Liver (tissue), 8 donors: ENCODE measurements at regions not wholly inside any gene's neighbourhood (a gene's known extent, or its start where the extent isn't known, plus 50 kb on each side); places are given as distances from the start of the nearest gene placed in this dataset.

Experiments
- DNase-seq: peaks from one replicate; pipeline ENCODE4 v3.0.0-alpha.2; 2017; ENCODE audit warnings: low spot score
- H3K27ac ChIP-seq, 2 donors: one replicate each; pipeline ENCODE4 v1.7.0; 2013; ENCODE audit warnings: inconsistent platforms in 2 of 2, low read length in 2 of 2, control low read depth in 1 of 2, low read depth in 1 of 2, mild to moderate bottlenecking in 1 of 2
- H3K27me3 ChIP-seq, 4 donors: one replicate each; pipeline versions ENCODE4 v1.6.1 to v1.7.0; 2013; ENCODE audit warnings: low read length in 3 of 4, inconsistent platforms in 1 of 4, mild to moderate bottlenecking in 1 of 4, moderate library complexity in 1 of 4; ENCODE audit not compliant: control insufficient read depth in 4 of 4, insufficient read depth in 4 of 4
- H3K36me3 ChIP-seq, 4 donors: one replicate each; pipeline versions ENCODE4 v1.6.1 to v1.7.0; 2013; ENCODE audit warnings: low read length in 3 of 4, mild to moderate bottlenecking in 3 of 4, low read depth in 1 of 4, moderate library complexity in 1 of 4; ENCODE audit not compliant: control insufficient read depth in 4 of 4, insufficient read depth in 3 of 4
- H3K4me1 ChIP-seq, 4 donors: one replicate each; pipeline versions ENCODE4 v1.6.1 to v1.7.0; 2013; ENCODE audit warnings: low read length in 3 of 4, mild to moderate bottlenecking in 3 of 4, moderate library complexity in 1 of 4; ENCODE audit not compliant: control insufficient read depth in 4 of 4, insufficient read depth in 4 of 4
- H3K4me3 ChIP-seq, 3 donors: one replicate each; pipeline versions ENCODE4 v1.6.1 to v1.7.0; 2013; ENCODE audit warnings: low read length in 3 of 3, control low read depth in 1 of 3, low read depth in 1 of 3, mild to moderate bottlenecking in 1 of 3
- H3K9ac ChIP-seq, 2 donors: one replicate each; pipeline ENCODE4 v1.7.0; 2013; ENCODE audit warnings: low read length in 2 of 2, mild to moderate bottlenecking in 2 of 2, moderate library complexity in 2 of 2, control low read depth in 1 of 2, low read depth in 1 of 2
- H3K9me3 ChIP-seq, 4 donors: one replicate each; pipeline versions ENCODE4 v1.6.1 to v1.7.0; 2013; ENCODE audit warnings: low read length in 3 of 4; ENCODE audit not compliant: control insufficient read depth in 4 of 4
- ATF3 ChIP-seq: IDR thresholded peaks from 2 replicates; pipeline ENCODE4 v1.6.1; 2016; ENCODE audit warnings: antibody characterized with exemption
- CTCF ChIP-seq: fragments of 150-350 bp; IDR thresholded peaks from 2 replicates; pipeline ENCODE4 v1.5.1; 2017; ENCODE audit warnings: improper control_type of control experiment, low read depth, low read length; ENCODE audit not compliant: missing input control
- EGR1 ChIP-seq, 2 donors: IDR thresholded peaks; 2 replicates each; pipeline ENCODE4 v1.6.1; 2016 to 2018; ENCODE audit warnings: antibody characterized with exemption in 2 of 2, low read depth in 2 of 2
- FOXA1 ChIP-seq: IDR thresholded peaks from 2 replicates; pipeline ENCODE4 v1.6.1; 2016; ENCODE audit warnings: antibody characterized with exemption
- FOXA2 ChIP-seq: IDR thresholded peaks from 2 replicates; pipeline ENCODE4 v1.6.1; 2016; ENCODE audit warnings: antibody characterized with exemption
- GABPA ChIP-seq, 2 donors: IDR thresholded peaks in 1 of 2; conservative IDR thresholded peaks in 1 of 2; 2 replicates each; pipeline ENCODE4 v1.6.1; 2016; ENCODE audit warnings: antibody characterized with exemption in 2 of 2, mild to moderate bottlenecking in 1 of 2, moderate library complexity in 1 of 2
- HNF4A ChIP-seq, 2 donors: conservative IDR thresholded peaks; 2 replicates each; pipeline ENCODE4 v1.6.1; 2016; ENCODE audit warnings: antibody characterized with exemption in 2 of 2, mild to moderate bottlenecking in 2 of 2
- HNF4G ChIP-seq: IDR thresholded peaks from 2 replicates; pipeline ENCODE4 v1.6.1; 2016; ENCODE audit warnings: antibody characterized with exemption
- JUND ChIP-seq, 2 donors: IDR thresholded peaks; 2 replicates each; pipeline ENCODE4 v1.6.1; 2016; ENCODE audit warnings: antibody characterized with exemption in 2 of 2
- MAX ChIP-seq: IDR thresholded peaks from 2 replicates; pipeline ENCODE4 v1.6.1; 2016; ENCODE audit warnings: antibody characterized with exemption
- NR2F2 ChIP-seq: IDR thresholded peaks from 2 replicates; pipeline ENCODE4 v1.6.1; 2016; ENCODE audit warnings: antibody characterized with exemption
- RAD21 ChIP-seq, 2 donors: IDR thresholded peaks; 2 replicates each; pipeline ENCODE4 v1.6.1; 2016; ENCODE audit warnings: antibody characterized with exemption in 2 of 2, mild to moderate bottlenecking in 2 of 2
- RXRA ChIP-seq, 2 donors: IDR thresholded peaks; 2 replicates each; pipeline ENCODE4 v1.6.1; 2017 to 2018; ENCODE audit warnings: antibody characterized with exemption in 2 of 2, mild to moderate bottlenecking in 1 of 2
- SP1 ChIP-seq: IDR thresholded peaks from 2 replicates; pipeline ENCODE4 v1.6.1; 2018; ENCODE audit warnings: antibody characterized with exemption, mild to moderate bottlenecking
- TAF1 ChIP-seq: conservative IDR thresholded peaks from 2 replicates; pipeline ENCODE4 v1.6.1; 2016; ENCODE audit warnings: antibody characterized with exemption, mild to moderate bottlenecking
- YY1 ChIP-seq: IDR thresholded peaks from 2 replicates; pipeline ENCODE4 v1.6.1; 2016; ENCODE audit warnings: antibody characterized with exemption, mild to moderate bottlenecking
- WGBS: extraction: QIAGEN DNeasy Blood & Tissue Kit; methylation state at CpG from one replicate; pipeline ENCODE4 v1.1.7; 2013; 5-methylcytosine and 5-hydroxymethylcytosine counted together
- TF ChIP-seq, protein P1 (sequence below): IDR thresholded peaks from 2 replicates; pipeline ENCODE4 v1.6.1; 2016; ENCODE audit warnings: antibody characterized with exemption
- TF ChIP-seq, protein P2 (sequence below): IDR thresholded peaks from 2 replicates; pipeline ENCODE4 v1.6.1; 2016; ENCODE audit warnings: antibody characterized with exemption, mild to moderate bottlenecking
- donor health status: healthy.
- donor health status: healthy.
- donor health status: healthy.
- donor health status: healthy.
- donor health status: healthy.

DNA sequence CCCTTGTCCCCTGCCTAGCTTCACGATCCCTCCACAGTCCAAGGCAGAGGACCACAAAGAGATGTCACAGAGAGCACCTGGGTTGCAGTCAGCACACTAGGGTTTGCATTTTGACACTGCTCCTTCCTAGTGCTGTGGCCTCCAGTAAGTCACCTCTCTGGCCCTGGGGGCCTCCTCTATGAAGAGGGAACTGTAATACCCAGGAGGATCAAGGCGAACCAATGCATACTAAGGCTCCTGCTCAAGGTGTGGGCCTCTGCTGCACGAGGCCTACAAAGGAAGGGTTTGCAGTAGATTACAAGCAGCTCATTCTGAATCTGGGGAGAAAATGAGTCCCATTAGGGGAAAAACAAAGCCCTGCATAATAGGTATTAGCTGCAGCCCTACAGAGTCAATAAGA is 72.3 kb upstream of the FZD7 start:
- no peaks in the 10 kb centered on the region for H3K36me3 ChIP-seq
- H3K4me1 ChIP-seq: no peaks in the 10 kb centered on the region
- no peak for DNase-seq
- no peak overlapping the region for H3K9ac ChIP-seq
- 89% methylated on average over 3 of the region's 3 CpGs for WGBS
- no peak overlapping the region for H3K27ac ChIP-seq
- TF ChIP-seq JUND (IDR thresholded peaks at IDR 0.05): no peak
- no peak for TF ChIP-seq MAX
- TF ChIP-seq, protein P1, sequence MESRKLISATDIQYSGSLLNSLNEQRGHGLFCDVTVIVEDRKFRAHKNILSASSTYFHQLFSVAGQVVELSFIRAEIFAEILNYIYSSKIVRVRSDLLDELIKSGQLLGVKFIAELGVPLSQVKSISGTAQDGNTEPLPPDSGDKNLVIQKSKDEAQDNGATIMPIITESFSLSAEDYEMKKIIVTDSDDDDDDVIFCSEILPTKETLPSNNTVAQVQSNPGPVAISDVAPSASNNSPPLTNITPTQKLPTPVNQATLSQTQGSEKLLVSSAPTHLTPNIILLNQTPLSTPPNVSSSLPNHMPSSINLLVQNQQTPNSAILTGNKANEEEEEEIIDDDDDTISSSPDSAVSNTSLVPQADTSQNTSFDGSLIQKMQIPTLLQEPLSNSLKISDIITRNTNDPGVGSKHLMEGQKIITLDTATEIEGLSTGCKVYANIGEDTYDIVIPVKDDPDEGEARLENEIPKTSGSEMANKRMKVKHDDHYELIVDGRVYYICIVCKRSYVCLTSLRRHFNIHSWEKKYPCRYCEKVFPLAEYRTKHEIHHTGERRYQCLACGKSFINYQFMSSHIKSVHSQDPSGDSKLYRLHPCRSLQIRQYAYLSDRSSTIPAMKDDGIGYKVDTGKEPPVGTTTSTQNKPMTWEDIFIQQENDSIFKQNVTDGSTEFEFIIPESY: no peak
- no peak for TF ChIP-seq FOXA1
- TF ChIP-seq TAF1: no peak
- TF ChIP-seq FOXA2: no peak
- TF ChIP-seq NR2F2: no peak
- no peak for TF ChIP-seq EGR1 (IDR thresholded peaks at IDR 0.05; ENCODE audit: low read depth in 2 of 2)
- TF ChIP-seq RAD21 (IDR thresholded peaks at IDR 0.05): no peak
- H3K9me3 ChIP-seq: no peaks in the 10 kb centered on the region
- H3K4me3 ChIP-seq: no peak overlapping the region
- no peaks in the 10 kb centered on the region for H3K27me3 ChIP-seq

- Histone ChIP-seq H3K27ac (no peak overlapping the region), H3K9ac (no peak overlapping the region), H3K4me3 (no peak overlapping the region), H3K27me3 (no peaks in the 10 kb centered on the region), H3K9me3 (no peaks in the 10 kb centered on the region), H3K36me3 (no peaks in the 10 kb centered on the region), H3K4me1 (no peaks in the 10 kb centered on the region)
- DNase-seq: no peak
- 89% methylated on average over 14 of the region's 14 CpGs for WGBS
- TF ChIP-seq, protein P2, sequence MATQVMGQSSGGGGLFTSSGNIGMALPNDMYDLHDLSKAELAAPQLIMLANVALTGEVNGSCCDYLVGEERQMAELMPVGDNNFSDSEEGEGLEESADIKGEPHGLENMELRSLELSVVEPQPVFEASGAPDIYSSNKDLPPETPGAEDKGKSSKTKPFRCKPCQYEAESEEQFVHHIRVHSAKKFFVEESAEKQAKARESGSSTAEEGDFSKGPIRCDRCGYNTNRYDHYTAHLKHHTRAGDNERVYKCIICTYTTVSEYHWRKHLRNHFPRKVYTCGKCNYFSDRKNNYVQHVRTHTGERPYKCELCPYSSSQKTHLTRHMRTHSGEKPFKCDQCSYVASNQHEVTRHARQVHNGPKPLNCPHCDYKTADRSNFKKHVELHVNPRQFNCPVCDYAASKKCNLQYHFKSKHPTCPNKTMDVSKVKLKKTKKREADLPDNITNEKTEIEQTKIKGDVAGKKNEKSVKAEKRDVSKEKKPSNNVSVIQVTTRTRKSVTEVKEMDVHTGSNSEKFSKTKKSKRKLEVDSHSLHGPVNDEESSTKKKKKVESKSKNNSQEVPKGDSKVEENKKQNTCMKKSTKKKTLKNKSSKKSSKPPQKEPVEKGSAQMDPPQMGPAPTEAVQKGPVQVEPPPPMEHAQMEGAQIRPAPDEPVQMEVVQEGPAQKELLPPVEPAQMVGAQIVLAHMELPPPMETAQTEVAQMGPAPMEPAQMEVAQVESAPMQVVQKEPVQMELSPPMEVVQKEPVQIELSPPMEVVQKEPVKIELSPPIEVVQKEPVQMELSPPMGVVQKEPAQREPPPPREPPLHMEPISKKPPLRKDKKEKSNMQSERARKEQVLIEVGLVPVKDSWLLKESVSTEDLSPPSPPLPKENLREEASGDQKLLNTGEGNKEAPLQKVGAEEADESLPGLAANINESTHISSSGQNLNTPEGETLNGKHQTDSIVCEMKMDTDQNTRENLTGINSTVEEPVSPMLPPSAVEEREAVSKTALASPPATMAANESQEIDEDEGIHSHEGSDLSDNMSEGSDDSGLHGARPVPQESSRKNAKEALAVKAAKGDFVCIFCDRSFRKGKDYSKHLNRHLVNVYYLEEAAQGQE: no peak
- TF ChIP-seq, protein P1: no peak
- no peak for TF ChIP-seq HNF4A (conservative IDR thresholded peaks at IDR 0.05)
- no peak for TF ChIP-seq RXRA (IDR thresholded peaks at IDR 0.05)
- no peak for TF ChIP-seq ATF3
- TF ChIP-seq EGR1 (IDR thresholded peaks at IDR 0.05; ENCODE audit: low read depth in 2 of 2): no peak
- no peak for TF ChIP-seq SP1
- no peak for TF ChIP-seq CTCF
- TF ChIP-seq FOXA2: no peak
- TF ChIP-seq TAF1: no peak
- TF ChIP-seq RAD21 (IDR thresholded peaks at IDR 0.05): no peak
- TF ChIP-seq NR2F2: no peak
- no peak for TF ChIP-seq FOXA1
- no peak for TF ChIP-seq YY1
- no peak for TF ChIP-seq HNF4G
- TF ChIP-seq GABPA (IDR thresholded peaks at IDR 0.05 in 1 of 2, conservative IDR thresholded peaks at IDR 0.05 in 1 of 2): no peak
- no peak for TF ChIP-seq JUND (IDR thresholded peaks at IDR 0.05)
- no peak for TF ChIP-seq MAX
Observed at GRCh38 chr2:201962774-201963562, 70.7 kb upstream of the FZD7 start.
